ENCODE measurements at regions not wholly inside any gene's neighbourhood (a gene's known extent, or its start where the extent isn't known, plus 50 kb on each side); places are given as distances from the start of the nearest gene placed in this dataset.
"Not testable (repeated sequence)": the region's sequence is repeated elsewhere in the genome, so short reads cannot be mapped to it uniquely, and the experiment has no call there.

DNA sequence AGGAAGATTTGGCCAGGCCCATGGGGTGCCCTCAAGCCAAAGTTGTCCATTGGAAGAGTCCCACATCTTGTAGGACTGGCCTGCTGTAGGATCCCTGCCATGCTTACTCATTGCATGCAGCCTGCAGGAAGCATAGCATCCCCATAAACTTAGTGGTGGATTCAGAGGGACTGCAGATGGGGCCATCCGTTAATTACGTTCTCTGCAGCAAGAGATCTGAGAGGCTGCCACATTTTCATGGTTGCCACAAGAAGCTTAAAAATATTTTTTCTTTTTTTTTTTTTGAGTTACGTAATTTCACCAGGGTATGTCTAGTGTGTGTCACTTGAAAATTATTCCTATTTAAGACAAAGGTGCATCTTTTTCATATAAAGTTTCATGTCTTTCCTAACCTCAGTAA lies 329.7 kb upstream of the USP24 start:
- no peak for DNase-seq (ENCODE audit: low spot score)

DNA sequence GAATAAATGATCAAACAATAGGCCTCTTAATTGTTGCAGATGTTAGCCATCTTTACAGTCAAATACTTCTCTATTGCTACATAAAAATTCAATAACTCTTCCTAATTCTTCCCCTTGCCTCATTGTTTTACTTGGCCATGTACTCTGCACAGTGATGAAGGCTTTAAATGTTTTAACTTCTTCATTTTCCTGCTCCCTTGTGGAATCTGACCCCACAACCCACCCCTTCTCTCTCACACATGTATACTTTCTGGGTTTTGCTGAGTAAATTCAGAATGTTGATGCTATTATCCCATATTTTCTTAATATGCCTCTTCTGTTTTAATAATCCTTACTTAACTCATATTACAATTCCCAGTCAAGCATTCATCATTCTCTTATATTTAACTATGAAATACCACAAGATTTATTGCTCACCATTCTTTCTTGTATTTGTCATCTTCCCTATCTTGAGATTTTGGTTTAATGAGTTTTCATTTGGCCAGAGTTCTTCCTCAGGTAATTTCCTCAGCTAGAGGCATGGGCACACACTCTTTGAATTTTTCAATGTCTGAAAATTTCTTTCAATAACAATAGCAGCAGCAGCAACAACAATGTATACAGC lies 327.8 kb upstream of the USP24 start:
- DNase-seq (ENCODE audit: low spot score), result peak; percentile 30

DNA sequence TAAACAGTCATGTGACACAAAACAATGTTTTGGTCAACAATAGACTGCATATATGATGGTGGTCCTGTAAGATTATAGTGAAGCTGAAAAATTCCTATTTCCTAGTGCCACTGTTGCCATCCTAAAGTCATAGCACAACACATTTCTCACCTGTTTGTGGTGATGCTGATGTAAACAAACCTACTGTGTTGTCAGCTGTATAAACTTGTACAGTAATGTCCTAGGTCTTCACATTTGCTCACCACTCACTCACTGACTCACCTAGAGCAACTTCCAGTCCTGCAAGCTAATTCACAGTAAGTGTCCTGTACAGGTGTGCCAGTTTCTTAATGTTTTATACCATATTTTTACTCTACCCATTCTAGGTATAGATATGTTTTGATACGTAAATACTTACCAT lies 326.1 kb upstream of the USP24 start:
- DNase-seq (ENCODE audit: low spot score), result no peak

DNA sequence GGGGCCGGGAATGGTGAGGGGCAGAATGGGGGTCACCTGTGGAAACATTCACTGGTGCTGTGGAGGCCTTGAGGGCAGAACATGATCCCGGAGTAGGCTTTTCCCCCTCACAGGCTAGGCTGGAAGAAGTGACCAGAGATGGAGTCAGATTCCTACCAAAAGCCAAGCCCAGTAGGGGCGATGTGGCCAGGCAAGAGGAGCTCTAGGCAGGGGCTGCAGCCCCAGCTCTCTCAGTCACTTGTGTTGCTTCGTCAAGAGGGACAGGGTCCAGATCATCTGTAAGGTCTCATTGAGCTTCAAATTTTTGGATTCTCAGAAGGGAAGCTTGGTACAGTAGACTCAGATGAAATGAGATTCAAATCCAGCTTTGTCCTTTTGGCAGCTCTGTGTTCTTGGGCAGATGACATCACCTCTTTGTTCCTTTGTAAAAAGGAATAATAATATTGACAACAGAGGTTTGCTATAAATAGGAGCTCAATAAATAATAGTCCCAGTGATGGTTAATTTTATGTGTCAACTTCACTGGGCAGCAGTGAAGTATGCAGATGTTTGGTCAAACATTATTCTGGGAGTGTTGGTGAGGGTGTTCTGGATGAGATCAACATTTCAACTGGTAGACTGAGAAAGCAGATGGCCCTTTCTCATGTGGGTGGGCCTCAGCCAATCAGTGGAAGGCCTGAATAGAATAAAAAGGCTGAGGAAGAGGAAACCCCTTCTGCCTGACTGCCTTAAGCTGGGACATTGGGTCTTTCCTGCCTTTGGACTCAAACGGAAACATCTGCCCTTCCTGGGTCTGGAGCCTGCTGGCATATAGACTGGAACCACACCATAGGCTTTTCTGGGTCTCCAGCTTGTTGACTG lies 324.7 kb upstream of the USP24 start:
- DNase-seq (ENCODE audit: low spot score), result no peak

DNA sequence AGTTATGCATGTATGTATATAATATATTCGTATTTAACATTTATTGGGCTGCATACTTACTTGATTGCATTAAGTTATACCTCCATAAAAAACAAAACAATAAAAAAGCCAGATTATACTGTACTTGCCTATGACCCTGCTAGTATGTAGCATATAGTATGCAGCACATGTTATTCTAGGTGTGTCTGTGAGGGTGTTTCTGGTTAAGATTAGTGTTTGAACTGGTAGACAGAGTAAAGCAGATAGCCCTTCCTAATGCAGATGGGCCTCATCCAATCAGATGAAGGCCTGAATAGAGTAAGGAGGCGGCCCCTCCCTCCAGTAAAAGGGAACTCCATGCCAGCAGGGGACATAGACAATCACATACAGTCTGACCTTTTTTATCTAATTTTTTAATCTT lies 323.3 kb upstream of the USP24 start:
- DNase-seq (ENCODE audit: low spot score), result no peak

DNA sequence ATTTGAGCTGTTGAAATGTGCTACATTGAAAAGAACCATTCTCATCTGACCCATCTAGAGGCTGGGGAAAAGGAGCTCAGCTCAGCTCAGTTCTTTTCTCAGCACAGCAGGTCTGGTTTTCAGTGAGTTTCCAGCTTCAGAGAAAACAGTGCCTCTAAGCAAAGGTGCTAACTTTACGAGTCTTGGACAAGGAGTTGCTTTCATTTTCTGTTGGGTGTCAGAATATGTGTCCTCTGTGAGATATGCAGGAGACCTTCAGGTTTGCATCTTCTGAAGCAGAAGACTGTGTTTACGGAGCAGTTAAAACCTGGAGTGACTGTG lies 321.3 kb upstream of the USP24 start:
- DNase-seq (ENCODE audit: low spot score), result no peak

DNA sequence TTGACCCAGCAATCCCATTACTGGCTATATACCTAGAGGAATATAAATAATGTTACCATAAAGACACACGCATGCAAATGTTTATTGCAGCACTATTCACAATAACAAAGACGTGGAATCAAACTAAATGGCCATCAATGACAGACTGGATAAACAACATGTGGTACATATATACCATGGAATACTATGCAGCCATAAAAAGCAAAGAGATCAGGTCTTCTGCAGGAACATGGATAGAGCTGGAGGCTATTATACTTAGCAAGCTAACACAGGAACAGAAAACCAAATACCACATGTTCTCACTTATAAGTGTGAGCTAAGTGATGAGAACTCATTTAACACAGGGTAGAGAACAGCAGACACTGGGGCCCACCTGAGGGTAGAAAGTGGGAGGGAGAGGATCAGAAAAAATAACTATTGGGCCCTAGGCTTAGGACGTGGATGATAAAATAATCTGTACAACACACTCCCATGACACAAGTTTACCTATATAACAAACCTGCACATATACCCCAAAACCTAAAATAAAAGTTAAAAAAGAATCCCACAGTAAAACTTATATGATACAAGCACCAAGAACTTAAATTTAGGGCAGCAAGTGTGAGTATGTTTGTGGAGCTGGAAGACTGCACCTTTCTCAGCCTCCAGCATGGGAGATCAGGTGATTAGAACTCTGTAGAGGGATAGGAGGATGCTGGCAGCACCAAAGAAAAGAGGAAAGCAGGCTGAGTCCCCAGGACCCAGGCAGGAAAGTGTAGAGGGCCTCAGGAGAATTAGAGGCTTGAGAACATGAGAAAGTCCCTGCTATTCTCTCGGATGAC lies 320.8 kb upstream of the USP24 start:
- DNase-seq (ENCODE audit: low spot score), result no peak

DNA sequence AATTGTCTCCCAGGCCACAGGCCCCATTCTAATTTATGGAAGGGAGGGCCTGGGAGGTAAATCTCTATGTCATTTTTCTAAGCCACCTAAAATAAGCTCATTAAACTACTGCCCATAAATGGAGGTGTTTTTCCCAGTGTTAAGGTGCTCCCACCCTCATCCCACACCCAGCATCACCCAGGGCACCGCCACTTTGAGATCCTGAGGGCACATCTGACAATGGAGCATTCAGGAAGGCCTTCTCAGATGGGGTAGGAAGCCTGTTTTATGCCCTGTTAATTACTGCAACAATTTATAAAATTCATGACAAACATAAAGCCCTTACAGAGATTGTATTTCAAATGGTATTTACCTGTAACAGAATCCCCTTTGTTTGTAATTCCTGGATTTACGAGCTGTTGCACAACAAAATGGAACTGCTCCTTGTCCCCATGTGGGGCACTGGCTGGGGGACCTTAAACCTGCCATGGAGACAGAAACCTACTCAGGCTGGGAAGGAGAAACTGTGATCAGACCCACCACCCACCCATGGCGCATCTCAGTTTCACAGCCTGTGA lies 319.5 kb upstream of the USP24 start:
- DNase-seq (ENCODE audit: low spot score), result no peak

DNA sequence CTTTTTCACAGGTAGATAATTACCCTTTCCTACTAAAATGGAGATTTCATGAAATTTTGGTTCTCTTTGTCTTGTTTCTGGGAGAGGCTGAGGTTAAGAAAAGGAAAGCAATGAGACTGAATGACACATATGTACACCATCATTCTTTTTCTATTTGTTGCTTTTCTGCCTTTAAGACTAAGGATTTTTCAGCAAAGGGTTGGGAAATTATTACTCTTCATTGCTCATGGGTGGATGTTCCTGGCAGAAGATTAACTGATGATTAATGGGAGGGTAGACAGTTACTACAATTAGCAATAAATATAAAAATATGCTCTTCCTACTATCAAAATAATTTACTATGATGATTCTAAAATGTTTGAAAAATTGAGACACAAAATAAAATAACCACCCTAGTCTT lies 316.5 kb upstream of the USP24 start:
- DNase-seq (ENCODE audit: low spot score), result no peak

DNA sequence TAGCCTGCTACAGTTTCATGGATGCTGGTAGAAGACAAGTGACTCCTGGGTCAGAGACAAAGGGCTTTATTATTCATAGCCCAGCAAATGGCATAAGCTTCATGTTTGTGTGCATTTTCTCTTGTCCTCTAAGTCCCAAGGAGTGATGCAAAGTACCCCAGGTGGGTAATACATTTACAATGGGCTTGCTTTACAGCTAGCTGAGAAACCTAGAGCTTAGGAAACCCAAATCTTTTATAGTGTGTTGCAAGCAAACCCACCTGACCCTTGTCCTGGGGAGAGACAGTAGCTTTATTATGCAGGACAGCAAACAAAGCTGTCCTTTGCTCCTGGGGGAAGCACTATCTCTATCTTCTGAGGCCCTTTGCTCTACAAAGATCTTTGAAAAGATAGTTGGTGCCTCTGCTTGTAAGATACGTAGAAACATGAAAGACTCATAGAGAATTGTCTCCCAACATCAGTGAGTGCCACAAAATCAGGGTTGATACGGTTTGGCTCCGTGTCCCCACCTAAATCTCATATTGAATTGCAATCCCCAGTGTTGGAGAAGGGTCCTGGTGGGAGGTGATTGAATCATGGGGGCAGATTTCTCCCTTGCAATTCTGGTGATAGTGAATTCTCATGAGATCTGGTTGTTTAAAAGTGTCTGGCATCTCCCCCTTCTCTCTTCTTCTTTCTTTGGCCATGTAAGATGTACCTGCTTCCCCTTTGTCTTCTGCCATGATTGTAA lies 315.8 kb upstream of the USP24 start:
- no peak for DNase-seq (ENCODE audit: low spot score)

DNA sequence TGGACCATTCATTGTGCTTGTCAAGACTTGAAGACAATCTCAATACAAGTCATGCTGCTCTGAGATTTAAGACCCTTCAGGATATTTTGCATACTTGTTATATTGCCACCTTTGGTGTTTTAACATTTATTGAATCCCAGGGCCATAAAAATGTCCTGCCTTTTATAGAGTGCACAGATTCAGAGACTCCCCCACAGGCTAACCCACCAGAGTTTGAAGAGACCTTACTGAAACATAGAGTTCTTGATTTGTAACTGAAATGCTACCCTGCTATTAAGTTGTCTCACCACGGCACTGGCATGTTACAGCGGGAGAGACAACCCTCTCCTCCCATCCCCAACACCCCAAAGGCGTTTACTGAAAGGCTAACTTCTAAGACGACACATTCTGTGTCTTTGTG lies 313.9 kb upstream of the USP24 start:
- no peak for DNase-seq (ENCODE audit: low spot score)

DNA sequence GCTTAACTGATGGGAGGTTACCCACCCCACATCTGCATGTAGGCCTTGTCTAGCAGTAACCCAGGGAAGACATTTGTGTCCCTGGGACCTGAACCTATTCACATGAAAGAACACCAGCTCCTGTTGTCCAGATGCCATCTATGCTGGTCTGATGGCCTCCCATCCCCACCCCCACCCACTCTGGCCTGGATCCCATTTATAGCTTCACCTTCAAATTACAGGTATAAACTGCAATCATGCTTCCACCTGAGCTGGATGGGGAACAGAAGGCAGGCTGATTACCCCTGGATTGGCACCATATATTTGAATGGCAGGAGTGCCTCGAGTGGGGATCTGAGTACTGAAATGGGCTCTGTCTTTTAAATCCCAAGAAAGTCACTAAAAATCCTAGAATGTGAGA lies 312.7 kb upstream of the USP24 start:
- DNase-seq (ENCODE audit: low spot score), result no peak

DNA sequence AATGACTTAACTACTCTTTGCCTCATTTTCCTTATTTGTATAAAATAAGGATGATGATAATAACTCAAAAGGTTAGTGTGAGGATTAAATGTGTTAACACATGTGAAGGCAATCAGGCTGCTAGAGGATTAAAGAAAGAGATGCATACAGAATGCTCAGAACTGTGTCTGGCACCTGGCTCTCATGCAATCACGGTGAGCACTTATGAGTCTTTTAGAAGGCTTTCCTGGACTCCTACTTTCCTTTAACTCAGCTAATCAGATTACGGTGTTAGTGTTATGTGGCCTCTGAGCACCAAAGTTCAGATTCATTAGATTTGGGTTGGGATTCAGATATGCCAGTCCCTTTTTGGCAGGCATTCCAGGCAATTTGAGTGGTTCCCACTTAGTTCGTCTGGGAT lies 311.6 kb upstream of the USP24 start:
- DNase-seq (ENCODE audit: low spot score), result no peak

DNA sequence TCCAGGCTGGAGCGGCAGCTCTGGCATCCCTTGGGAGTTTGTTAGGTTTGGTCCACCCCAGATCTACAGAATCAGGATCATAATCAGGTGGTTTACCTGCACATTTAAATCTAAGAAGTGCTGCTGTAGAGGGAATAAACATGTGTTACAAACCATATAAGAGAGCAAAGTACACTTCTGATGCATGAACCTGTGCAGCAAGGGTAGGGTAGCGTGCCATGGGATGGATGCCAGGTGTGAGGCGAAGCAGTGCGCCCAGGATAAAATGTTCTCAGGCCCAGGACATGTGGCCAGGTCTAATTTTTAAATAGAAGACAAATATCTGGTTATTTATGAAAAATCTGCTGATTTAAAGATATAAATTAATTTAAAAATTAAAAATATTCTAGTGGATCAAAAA lies 308.8 kb upstream of the USP24 start:
- no peak for DNase-seq (ENCODE audit: low spot score)

DNA sequence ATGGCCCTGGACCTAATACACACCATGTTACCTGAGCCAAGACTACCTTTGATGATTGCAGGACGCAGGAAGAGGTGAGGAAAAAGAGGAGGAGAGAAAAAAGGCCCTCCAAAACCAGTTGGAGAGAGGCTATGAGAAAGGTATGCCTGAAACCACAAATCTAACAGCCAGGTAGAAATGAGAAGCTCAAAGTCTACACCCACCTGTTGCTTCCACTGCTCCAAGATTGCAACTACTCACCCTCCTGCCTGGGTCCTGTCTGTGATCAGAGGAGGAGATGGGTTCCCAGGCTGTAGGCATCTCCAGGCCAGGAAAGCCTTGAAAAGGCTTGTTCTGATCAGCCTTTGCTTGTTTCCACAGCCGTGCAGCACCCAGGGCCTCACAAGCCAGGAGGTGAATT lies 307.8 kb upstream of the USP24 start:
- no peak for DNase-seq (ENCODE audit: low spot score)

DNA sequence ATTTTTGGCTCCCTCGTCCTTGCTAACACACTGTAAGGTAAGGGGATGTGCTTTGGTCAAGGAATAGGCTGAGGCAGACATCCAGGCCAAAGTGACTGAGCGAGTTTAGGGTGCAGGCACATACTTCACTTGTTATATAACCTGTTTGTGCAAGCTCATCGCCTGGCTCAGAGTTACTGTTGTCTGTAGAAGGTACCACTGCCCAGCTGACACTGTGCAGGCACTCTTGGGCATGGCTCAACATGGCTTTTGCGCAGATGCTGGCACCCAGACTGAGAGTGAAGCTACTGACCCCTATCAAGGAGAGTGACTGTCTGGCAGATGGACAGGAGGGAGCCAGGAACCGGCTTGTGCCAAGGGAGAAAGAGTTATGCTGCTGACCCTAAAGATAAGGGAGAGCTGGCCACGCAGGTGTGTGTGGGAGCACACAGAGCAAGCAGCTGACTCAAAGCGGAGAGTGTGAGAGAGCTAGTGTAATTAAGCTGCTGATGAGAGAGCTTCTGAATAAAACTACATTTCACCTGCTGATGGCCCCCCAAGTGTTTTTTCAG lies 307.3 kb upstream of the USP24 start:
- no peak for DNase-seq (ENCODE audit: low spot score)

DNA sequence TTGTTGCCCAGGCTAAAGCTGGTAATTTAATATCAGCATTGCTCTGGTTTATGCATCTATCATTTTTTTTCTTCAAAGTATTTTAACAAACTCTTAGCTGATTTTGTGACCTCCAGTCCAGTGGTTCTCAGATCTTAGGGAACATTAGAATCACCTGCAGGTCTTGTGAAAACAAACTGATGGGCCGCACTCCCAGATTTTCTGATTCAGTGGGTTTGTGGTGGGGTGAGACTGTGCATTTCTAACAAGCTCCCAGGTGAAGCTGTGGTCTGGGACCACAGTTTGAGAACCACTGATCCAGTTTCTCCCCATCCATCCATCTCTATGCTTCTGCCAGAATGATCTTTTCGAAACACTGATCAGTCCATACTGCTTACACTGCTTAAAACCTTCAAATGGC lies 305.7 kb upstream of the USP24 start:
- no peak for DNase-seq (ENCODE audit: low spot score)

DNA sequence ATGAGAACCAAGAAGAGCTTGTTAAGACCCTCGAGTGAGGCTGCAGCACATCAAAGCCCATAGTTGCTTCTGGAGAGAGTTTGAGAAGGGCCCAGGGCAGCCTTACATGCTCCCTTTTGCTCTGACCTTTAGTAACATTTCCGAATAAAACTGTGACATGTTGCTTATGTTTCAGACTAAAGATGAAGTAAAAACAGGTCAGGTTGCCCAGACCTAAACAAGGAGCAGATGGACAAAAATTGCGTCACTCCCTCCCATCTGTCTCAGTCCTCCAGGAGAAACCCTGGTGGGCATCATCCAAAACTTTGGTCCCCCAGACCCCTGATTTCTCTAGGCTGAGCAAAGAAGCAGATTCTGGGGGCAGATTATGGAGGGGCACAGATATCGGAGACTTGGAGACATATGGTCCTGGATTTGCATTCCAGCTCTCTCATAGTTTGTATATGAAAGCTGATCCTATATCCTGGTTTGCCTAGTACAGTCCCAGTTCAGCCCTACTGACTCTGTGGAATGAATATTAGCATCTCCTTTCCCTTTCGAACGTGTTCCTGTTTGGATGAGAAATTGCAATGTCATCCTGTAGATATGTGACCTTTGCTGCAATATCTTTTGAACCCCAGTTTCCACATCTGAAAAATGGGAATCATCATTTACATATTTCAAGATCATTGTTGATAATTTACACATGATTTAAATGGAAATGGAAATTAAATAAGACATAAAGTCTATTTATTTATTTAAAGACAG lies 304.9 kb upstream of the USP24 start:
- DNase-seq (ENCODE audit: low spot score), result no peak

DNA sequence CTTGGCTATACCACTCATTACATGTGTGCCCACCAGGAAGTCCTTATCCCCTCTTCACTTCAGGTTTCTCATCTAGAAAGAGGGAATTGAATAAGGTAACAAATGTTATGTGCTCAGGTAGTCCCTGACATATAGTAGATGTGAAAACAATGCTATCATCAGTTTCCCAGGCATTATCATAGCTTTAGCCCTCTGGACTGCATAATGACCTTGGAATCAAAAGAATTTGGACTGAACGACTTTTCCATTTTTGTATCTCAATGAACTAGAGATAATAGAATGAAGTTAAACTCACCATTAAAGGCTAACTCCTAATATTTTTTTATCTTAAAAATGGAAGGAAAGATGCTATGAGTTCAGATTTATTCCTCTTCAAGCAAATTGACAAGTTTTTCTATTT lies 304.1 kb upstream of the USP24 start:
- no peak for DNase-seq (ENCODE audit: low spot score)

DNA sequence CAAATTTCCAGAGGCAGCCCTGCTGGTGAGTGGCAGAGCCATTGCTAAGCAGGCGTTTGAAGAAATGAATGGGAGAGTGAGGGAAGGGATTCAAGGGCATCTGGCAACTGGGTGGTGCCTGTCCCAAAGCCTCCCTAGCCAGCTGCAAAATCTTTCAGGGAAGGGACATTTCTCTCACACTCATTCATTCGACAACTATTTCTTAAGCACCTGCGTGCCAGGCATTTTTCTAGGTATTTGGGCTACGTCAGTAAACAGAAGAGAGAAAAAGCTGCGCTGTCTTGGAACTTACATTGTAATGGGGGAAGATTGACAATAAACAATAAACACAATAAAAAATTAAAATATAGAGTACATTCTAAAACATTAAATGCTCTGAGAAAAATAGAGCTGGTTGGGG lies 301.9 kb upstream of the USP24 start:
- DNase-seq (ENCODE audit: low spot score), result no peak

DNA sequence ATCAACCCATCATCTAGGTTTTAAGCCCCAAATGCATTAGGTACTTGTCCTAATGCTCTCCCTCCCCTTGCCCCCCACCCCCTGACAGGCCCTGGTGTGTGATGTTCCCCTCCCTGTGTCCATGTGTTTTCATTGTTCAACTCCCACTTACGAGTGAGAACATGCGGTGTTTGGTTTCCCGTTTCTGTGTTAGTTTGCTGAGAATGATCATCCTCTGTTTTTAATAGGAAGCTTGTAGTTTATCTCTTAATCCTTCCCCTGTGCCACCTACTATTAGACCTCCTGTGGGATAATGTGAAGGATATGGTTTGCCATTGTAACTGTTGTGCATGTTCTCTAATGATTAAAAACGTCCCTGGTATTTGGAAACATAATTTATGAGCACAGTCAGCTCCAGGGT lies 299.4 kb upstream of the USP24 start:
- not testable (repeated sequence) for DNase-seq (ENCODE audit: low spot score)

All from A172 (cell line).